NCI-H1417 (cell line): ENCODE measurements at regions not wholly inside any gene's neighbourhood (a gene's known extent, or its start where the extent isn't known, plus 50 kb on each side); places are given as distances from the start of the nearest gene placed in this dataset.

Experiments
- DNase-seq, 3 experiments: peaks; one replicate each; lab custom pipeline; 2025; lab: John Stamatoyannopoulos, UW

DNA sequence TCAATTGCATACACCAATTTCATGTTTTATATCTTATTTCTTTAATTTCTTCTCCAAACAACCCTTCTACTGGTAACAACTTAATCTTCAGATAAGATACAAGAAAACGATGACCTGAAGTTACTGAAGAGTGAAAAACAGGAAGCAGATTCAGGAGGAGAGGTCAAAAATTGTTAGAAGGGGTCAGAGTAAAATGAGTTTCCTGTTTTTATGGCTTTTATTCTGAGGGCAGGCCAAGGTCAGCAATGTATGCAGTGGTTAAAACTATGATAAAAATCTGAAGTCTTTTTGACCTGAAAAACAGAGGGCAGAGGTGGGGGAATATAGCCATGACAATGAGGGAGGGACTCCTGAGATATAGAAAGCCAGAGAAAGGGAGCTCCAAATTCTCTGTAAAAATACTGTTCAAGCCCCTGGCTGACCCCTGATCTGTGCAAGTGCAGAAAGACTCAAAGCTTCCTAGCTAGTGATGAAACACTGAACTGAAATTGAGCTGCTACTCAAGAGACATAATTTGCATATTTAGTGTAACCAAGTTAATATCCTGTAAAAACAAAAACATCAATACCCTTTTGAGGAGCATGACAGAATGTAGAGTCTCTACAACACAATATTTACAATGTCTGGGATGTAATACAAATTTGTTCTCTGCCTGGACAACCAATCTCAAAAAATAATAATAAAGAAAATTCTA is 514.3 kb upstream of the SEL1L start:
- DNase-seq = no peak

DNA sequence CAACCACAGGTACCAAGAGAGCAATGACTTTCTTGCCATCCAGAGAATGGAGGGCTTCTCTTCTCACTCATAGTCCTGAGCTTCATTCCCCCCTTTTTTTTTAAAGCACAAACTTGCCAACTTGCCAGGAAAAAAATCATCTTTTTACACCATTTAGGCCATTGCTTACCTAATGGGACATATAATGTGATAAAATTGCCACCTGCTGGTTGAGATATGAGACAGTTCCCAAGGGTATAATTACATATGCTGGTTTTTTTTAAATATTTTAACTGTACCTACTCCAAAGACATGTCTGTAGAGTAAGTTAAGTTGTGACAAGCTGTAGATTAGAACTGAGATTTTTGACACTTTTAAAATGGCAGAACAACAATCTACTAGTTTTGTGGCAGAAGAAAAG is 519.1 kb upstream of the SEL1L start:
- DNase-seq = peak in 1 of 3 experiments; percentile 45

DNA sequence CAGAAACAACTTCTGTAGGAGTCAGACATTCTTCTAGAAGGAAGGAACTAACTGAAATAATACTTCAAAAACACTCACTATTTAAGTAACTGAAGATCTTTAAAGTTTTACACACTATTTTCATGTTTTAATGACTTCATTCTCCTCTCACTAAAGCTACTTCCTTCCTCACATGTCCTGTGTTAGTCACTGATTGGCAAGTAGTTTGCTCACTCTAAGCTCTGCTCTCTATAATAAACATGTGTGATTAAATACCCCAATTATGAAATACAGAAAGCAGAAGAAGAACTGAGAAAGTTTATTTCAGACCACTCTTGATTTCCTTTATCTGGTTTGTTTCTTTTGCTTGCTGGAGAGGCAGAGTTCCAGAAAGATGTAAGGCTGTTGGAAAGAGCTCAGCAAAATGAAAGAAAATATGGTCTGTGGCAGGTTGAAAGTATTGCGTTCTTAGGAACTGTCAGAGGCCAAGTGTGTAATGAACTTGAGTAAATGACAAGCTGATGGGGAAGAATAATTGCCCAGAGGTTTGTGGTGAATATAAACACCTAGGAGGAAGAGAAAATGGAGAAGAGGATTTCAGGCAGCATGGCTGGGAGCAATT is 522.0 kb upstream of the SEL1L start:
- peak in 1 of 3 experiments; percentile 13 for DNase-seq

DNA sequence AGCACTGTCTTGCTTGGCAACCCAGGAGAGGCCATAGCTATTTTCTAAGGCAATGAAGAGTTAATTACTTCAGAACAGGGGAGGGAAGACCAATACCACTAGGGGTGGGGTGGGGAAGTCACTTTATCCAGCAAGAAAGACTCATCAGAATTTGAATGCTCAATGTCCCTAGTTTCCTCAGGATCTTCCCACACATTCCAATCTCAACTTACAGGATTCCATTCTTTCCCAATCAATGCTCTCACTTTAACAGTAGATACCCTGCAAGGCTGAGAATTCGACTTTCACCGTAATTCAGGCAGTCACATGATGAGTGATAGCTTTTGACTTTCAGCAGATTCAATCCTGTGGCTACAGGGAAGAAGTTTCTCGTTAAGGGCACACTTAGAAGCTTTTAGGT is 526.6 kb upstream of the SEL1L start:
- no peak for DNase-seq

DNA sequence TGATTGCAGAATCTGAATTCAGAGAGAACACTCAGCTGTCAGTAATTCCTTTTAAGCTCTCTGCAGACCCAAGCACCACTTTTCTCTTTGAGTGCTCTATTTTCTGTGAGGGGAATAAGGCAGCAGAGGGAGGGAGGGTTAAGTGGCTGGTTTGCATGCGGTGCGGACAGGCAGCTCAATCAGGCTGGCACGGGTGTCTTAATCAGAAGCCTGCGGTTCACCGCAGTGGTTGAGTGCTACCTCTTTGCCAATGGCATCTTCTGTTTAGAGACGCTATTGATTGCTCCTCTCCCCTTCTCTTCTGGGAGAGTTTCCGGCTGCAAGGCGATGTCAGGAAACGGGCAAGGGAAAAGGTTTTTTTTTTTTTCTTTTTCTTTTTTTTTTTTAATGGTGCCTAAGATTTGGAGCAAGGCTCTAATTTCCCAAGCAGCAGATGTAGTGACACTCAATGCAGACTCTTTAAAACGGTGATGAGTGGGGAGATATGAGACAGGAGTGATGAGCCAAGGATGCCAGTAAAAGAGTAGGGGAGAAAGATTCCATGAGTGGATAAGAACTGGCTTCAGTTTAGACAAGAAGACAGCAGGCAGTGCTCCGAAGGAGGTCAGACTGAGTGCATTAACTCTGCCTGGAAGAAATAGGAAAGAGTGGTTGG is 533.7 kb upstream of the SEL1L start:
- DNase-seq = peak; percentile 60 to 96 (median 87)

DNA sequence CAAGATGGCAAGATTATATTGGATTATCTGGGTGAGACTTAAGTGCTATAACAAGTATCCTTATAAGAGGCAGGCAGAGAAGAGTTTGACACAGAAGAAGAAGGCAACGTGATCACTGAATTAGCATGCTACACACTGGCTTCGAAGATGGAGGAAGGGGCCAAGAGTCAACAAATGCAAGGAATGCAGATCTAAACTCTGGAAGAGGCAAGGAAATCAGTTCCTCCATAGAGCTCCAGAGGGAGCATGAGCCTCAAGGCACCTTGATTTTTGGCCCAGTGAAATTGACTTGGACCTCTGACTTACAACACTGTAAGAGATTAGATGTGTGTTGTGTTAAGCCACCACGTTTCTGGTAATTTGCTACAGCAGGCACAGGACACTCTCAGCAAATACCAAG is 536.4 kb upstream of the SEL1L start:
- no peak for DNase-seq

DNA sequence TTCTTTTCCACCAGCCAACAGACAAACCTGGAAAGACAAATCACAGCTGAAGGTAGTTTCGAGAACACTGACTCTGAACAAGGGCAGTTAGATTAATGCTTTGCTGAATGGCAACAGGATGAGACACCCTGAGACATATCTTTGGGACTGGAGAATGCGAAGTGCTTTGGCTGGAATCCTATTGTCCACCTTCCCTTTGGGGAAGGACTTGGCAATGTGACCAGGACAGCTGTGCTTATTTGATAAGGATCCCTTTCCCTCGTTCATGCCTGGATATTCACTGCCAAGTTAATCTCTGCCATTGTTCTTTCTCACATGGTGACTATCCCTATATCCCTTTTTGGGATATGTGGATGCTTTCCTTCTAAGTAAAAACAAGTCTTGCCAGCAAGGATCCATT is 537.1 kb upstream of the SEL1L start:
- no peak for DNase-seq

DNA sequence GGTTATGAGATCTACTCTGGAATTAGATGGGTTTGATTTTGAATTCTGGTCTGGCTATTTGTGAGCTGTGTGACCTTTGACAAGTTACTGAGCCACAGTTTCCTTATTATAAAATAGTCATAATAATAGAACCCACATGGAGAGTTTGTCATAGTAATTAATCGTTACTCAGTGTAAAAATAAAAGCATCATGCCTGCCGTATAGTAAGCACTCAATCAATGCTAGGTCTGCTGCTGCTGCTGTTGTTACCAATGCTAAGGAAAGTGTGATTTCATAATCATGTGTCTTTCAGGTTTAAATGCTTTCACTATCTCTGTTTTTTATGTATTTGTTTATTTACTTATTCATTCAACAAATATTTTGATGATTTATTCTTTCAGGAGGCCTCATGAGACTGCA is 539.9 kb upstream of the SEL1L start:
- DNase-seq = peak in 1 of 3 experiments; percentile 31

DNA sequence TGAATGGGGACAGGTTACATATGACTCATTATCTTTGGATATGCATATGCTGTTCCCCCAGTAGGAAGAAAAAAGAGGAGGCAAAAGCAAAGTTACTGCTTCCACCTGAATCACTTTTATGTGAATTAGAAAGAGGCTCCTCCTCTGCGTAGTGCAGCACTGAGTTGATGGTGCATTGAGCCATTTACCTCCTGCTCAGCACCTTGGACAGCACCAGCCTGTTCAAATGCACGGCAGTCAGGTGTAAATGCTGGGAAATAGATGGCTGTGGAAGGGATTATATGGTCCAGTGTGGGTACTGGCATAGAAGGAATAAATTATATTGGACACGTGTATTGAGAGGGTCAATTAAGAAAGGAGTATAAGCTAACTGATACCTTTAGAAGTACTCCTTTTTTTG is 541.9 kb upstream of the SEL1L start:
- no peak for DNase-seq

DNA sequence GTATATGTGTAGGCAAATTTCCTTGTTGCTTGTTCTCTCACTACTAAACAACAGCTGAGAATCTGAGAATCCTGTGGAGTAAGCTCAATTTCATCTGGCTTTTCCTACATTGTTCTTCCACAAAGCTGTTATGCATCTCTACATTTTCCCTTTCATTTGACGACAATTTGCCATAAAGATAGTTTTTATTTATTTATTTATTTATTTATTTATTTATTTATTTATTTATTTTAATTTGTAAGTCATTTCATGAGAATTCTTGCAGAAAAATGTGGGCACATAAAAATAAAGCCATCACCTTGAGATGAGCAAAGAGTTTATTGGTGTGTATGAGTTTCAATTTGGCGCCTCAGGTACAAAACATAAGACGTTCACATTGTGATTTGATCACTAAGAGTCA is 545.9 kb upstream of the SEL1L start:
- no peak for DNase-seq

DNA sequence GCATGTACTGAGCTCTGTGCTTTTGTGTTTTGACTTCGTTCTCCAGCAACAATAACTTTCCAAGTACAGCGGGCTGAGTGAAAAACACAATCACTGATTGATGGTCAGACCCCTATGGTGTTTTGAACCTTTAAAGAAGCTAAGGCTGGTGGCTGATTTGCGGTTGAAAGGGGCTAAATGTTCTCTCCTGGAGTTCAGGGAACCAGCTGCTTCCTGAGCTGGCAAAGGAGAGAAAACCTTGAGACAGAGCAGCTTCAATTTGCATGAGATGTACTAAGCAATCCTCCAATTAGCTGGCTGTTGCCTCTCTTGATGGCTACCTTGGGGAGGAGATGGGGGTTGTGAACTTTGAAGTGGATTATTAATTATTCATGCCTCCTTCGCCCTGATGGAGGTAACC is 546.7 kb upstream of the SEL1L start:
- peak in 2 of 3 experiments; percentile 79 to 94 for DNase-seq

DNA sequence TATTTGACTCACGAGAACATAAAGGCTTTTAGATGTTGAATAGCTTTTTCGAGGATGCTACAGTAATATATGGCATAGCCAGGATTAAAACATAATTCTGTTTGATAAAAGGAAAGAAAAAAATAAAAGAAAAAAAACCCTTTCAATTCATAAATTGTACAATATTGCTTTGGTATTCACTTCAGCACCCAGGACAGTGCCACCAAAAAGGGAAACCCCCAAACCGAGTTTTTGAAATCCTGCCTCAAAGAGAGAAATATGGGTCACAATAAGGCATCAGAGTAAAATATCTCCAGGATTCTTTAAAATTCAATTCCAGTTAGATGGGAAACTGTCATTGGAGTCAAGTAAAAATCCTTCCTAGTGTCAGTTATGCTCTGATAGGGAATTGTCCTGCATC is 551.2 kb upstream of the SEL1L start:
- no peak for DNase-seq

DNA sequence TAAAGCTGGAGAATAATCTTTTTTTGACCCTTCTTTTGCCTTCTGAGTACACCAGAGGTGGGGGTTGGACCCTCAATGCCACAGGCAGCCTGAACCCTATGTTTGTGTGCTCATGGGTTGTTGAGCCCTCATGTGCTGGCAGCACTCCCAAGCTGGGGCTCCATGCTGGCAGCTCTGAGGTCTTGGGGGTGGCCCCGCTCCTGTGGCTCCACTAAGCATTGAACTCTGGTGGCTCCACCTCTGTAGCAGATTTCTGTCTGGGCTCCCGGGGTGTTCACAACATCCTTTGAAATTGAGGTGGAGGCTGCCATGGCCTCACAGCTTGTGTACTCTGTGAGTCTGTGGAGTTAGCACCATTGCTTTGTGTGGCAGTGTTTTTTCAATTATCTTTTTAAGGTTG is 557.4 kb upstream of the SEL1L start:
- no peak for DNase-seq

DNA sequence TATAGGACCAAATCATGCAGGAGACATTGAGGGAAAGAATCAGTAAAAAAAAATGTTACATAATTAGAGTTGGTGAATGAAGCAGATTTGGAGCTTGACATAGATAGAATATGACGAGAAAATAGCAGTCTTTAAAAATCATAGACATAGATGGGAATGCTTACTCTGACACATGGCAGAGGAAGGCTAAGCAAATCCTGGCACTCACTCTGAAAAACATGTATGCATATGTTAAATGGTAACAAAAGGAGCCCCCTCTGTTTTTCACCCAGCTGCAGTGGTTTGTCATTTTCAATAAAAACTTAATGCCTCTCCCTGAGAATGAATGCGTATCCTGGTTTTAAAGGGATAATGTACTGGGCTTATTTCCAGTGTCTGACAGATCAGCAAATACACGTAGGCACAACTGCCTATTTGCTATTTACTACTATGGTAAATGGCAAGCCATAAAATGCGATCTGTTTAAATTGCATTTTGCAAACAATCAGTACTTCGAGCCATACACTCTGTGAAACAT is 561.2 kb upstream of the SEL1L start:
- peak in 1 of 3 experiments; percentile 49 for DNase-seq

DNA sequence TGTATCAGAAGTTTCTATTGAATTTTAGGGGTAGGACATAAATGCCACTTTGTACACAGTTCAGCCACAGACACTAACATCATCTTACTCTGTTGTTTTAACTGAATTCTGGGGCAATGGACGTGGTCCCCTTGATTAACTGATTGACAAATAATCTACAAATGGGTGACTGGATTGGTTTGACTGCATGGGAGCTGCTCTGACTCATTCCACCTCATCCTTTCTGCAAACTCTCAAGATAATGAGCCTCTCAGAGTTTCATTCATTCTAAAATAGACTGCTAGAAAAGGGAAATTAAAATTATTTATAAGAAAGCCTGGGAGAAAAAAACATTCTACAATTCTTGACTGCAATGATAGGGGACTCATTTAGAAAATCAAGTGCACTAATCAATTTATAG is 570.4 kb upstream of the SEL1L start:
- DNase-seq = no peak

DNA sequence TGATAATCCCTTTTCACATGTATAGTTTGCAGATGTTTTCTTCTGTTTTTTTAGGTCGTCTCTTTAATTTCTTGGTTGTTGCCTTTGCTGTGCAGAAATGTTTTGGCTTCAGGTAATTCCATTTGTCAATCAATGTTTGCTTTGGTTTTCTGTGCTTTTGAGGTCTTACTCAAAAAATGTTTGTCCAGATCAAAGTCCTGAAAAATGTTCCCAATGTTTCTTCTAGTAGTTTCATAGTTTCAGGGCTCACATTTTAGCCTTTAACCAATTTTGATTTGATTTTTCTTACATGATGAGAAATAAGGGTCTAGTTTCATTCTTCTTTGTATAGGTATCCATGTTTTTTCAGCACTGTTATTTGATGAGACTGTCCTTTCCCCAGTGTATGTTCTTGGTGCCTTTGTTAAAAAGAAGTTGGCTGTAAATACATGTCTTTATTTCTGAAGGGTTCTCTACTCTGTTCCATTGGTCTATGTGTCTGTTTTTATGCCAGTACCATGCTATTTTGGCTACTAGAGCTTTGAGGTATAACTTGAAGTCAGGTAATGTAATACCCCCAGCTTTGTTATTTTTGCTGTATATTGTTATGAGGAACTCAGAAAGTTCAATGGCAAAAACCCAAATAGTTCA is 578.7 kb upstream of the SEL1L start:
- no peak for DNase-seq

DNA sequence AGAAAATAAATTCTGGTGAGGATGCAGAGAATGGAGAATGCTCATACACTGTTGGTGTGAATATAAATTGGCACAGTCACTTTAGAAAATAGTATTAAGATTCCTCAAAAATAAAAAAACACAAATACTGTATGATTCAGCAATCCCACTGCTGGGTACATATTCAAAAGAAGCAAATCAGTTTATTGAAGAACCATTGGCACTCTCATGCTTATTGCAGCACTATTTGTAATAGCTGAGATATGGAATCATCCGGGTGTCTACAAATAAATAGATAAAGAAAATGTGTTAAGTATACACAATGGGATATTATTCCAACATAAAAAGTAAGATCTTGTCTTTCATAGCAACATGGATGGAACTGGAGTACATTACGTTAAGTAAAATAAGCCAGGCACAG is 579.4 kb upstream of the SEL1L start:
- DNase-seq = no peak

DNA sequence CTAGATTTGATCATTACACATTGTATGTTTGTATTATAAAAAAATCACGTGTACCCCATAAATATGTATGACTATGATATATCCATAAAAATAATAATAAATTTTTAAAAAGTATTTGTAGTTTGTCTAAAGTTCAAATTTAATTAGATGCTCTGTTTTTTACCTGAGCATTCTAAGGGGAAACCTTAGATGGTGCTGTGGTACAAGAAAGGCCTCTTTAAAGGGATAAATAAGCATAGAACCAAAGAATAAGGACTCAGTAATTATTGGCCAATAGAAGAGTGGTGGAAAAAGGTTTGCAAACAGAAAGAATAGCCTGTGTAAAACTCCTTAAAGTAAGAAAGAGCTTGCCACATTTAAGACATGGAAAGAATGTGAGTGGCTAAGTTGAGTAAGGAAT is 580.1 kb upstream of the SEL1L start:
- peak in 1 of 3 experiments; percentile 63 for DNase-seq

DNA sequence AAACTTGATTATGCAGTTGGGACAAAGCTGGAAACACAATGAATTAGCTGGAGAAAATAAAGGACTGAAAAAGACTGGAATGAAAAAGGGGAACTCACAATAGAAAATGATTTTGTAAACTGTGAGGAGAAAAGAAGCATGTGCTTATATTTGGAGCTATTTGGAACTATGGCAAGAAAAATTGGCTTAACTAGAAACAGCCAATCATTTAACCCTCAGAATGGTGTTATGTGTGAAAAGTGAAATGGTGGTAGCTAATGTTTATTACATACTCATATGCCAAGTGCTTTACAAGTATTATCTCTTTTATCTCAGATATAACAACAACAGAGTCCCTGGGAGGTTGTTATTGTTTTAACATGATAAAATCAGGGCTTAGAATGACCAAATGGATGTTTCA is 583.1 kb upstream of the SEL1L start:
- no peak for DNase-seq

DNA sequence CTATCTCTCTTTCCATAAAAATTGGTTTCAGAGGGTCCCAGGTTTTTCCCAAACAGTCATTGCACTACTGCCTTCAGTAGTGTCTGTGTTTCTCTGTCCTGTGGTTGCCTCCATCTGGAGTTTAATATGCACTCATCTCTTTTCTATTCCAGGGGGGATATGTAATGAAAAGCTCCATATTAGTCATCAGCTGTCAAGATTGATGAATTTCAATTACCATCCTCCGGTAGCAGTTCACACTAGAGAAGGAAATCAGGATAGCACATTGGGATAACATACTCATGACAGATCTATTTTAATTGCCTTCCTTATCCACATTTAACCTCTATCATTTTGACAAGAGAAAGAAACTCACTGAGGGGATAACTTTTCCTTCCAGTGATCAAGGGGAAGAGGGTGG is 589.0 kb upstream of the SEL1L start:
- peak in 1 of 3 experiments; percentile 7 for DNase-seq

DNA sequence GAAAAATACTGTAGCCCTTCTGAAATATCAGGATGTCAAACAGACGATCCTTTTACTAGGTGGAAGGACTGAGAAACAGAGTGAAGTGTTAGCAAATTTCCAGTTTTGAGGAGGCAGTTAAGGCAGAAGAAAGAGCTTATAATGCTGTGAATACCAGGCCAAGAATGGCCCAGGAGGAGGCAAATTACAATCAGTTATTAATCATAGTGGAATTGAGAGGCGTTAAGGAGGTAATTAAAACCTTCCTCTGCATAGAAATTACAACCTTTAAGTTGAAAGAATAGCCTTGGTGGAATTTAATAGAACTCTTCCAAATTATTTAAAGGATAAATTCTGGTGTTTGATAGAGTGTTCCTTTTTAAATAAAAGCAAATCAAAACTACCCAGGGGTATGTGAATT is 590.9 kb upstream of the SEL1L start:
- peak in 1 of 3 experiments; percentile 52 for DNase-seq

DNA sequence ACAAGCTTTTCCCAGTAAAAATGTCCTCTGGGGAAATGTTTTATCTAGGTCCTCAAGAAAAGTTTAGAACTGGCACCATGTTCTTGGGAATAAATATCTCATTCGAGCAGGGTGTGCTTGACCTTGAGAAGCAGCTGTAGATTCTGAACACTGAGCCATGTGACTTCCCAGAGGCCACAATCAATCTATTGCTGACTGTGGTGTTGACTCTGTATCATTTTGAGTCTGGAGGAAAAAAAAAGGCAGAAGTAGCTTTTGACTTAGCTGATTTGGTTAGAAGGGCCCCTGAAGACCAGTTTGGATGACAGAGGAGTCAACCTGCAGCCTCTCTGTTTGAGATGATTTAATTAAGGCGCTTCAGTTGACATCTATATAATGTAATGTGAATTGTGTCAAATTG is 592.4 kb upstream of the SEL1L start:
- DNase-seq = peak in 1 of 3 experiments; percentile 12

DNA sequence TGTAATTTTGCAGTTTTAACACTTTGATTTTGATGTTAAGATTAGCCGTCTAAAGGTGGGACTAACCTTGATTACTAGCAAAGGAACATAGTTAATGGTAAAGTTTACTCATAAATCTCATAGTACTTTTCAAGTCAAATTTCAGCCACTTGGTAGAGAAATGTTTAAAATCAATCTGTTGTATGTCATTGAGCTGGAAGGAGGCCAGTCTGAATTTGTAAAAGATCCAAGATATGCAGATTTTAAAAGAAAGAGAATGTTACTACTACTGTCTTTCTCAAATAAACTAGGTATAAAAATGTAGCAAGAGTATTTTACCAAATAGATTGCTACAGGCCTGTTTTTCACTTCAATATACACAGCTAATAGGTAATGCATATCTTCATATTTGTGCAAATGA is 600.8 kb upstream of the SEL1L start:
- DNase-seq = no peak
